Adrenal gland (tissue), 9 donors: ENCODE measurements at regions not wholly inside any gene's neighbourhood (a gene's known extent, or its start where the extent isn't known, plus 50 kb on each side); places are given as distances from the start of the nearest gene placed in this dataset.

Experiments
- DNase-seq, 7 donors: peaks; one replicate each; pipeline ENCODE4 v3.0.0-alpha.2; 2019 to 2020
- H3K27ac ChIP-seq, 5 donors: fragments of 200-600 bp; sonication (generic) in 4 of 5; 1 replicate in 3 of 5; 2 replicates in 2 of 5; pipeline versions ENCODE4 v1.5.1 to v1.8.0; 2016 to 2020; ENCODE audit warnings: mild to moderate bottlenecking in 1 of 5
- H3K27me3 ChIP-seq: fragments of 200-600 bp; 2 replicates; pipeline ENCODE4 v1.8.0; 2021
- H3K36me3 ChIP-seq, 2 donors: fragments of 200-600 bp; replicated peaks in 1 of 2; 1 replicate in 1 of 2; 2 replicates in 1 of 2; pipeline versions ENCODE4 v1.5.1 to v1.8.0; 2018 to 2022
- H3K4me1 ChIP-seq, 2 donors: fragments of 200-600 bp; replicated peaks in 1 of 2; 1 replicate in 1 of 2; 2 replicates in 1 of 2; pipeline versions ENCODE4 v1.5.1 to v1.8.0; 2018 to 2021
- H3K4me3 ChIP-seq, 4 donors: fragments of 200-600 bp; sonication (generic) in 3 of 4; one replicate each; pipeline ENCODE4 v1.5.1; 2016 to 2018
- H3K9me3 ChIP-seq, 3 donors: fragments of 200-600 bp; sonication (generic) in 1 of 3; replicated peaks in 1 of 3; 1 replicate in 2 of 3; 2 replicates in 1 of 3; pipeline versions ENCODE4 v1.5.1 to v1.8.0; 2016 to 2021
- POLR2A ChIP-seq, 2 donors: fragments of 450-650 bp; IDR thresholded peaks; one replicate each; pipeline ENCODE4 v1.6.1; 2017; ENCODE audit warnings: antibody characterized with exemption in 2 of 2, mild to moderate bottlenecking in 2 of 2, moderate library complexity in 1 of 2
- WGBS, 4 donors: extraction: QIAGEN DNeasy Blood & Tissue Kit in 2 of 4; methylation state at CpG; one replicate each; pipeline versions ENCODE4 v1.1.5 to v1.1.7; 2013 to 2017; 5-methylcytosine and 5-hydroxymethylcytosine counted together
- intact Hi-C, 2 donors: fragments of 100-400 bp; cut with DNase I; formaldehyde crosslinking; loops; one replicate each; pipeline versions ENCODE4 v1.14.1 to v1.15.0; 2022 to 2023
- TF ChIP-seq, protein P1 (sequence below), 6 experiments: fragments of 450-650 bp in 4 of 6; fragments of 200-600 bp in 2 of 6; sonication (generic) in 1 of 6; IDR thresholded peaks; 1 replicate in 5 of 6; 2 replicates in 1 of 6; pipeline versions ENCODE4 v1.5.1 to v1.8.0; 2016 to 2021; ENCODE audit warnings: antibody characterized with exemption in 6 of 6, mild to moderate bottlenecking in 2 of 6, moderate library complexity in 1 of 6
- donor health status: healthy with polysubstance abuse.
- donor health status: Bipolar disorder and iron deficiency.
- donor health status: DM: yes; HTN: yes; CAD: no.
- donor health status: DM: no; HTN: no; CAD: no.
- donor health status: DM: no; HTN: no; CAD: no.

- Histone ChIP-seq H3K36me3 (no peaks in the 10 kb centered on the region), H3K9me3 (no peaks in the 10 kb centered on the region), H3K4me3 (no peak overlapping the region), H3K4me1 (no peaks in the 10 kb centered on the region), H3K27me3 (no peaks in the 10 kb centered on the region), H3K27ac (no peak overlapping the region)
- 57 to 73% (median 64%) methylated on average over 3 of the region's 3 CpGs for WGBS, 4 donors
- TF ChIP-seq, protein P1, sequence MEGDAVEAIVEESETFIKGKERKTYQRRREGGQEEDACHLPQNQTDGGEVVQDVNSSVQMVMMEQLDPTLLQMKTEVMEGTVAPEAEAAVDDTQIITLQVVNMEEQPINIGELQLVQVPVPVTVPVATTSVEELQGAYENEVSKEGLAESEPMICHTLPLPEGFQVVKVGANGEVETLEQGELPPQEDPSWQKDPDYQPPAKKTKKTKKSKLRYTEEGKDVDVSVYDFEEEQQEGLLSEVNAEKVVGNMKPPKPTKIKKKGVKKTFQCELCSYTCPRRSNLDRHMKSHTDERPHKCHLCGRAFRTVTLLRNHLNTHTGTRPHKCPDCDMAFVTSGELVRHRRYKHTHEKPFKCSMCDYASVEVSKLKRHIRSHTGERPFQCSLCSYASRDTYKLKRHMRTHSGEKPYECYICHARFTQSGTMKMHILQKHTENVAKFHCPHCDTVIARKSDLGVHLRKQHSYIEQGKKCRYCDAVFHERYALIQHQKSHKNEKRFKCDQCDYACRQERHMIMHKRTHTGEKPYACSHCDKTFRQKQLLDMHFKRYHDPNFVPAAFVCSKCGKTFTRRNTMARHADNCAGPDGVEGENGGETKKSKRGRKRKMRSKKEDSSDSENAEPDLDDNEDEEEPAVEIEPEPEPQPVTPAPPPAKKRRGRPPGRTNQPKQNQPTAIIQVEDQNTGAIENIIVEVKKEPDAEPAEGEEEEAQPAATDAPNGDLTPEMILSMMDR (IDR thresholded peaks at IDR 0.05) = no peak
- TF ChIP-seq POLR2A (IDR thresholded peaks at IDR 0.05) = no peak
- intact Hi-C loops = no loop called here
- no peak for DNase-seq
Observed at GRCh38 chr9:1267141-1267570, 217.0 kb downstream of the DMRT2 start.

DNA sequence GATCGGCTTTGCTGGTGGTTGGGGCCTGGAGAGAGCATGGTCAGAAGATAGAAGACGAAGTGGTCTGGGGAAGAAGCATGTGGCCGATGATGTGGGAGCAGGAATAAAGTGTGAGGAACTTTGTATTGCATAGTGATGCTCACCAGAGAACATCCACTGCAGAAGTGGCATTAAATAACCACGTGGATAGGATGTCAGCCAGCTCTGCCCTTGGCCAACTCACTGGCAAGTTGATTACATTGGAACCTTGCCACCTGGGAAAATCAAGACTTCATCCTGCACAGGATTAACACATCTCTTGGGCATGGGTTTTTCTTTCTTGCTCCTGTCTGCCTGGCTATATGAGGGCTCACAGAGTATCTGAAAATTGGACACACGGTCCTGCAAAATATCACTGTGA, 217.4 kb downstream of the DMRT2 start:
- DNase-seq = no peak
- Histone ChIP-seq H3K36me3 (no peaks in the 10 kb centered on the region), H3K4me3 (no peak overlapping the region), H3K9me3 (no peaks in the 10 kb centered on the region), H3K27me3 (no peaks in the 10 kb centered on the region), H3K27ac (no peak overlapping the region), H3K4me1 (no peaks in the 10 kb centered on the region)
- WGBS, 4 donors = 67 to 79% (median 74%) methylated on average over 5 of the region's 5 CpGs
- no peak for TF ChIP-seq POLR2A (IDR thresholded peaks at IDR 0.05)
- intact Hi-C loops = no loop called here

- Histone ChIP-seq H3K4me3 (no peak overlapping the region), H3K27ac (no peak overlapping the region), H3K4me1 (no peaks in the 10 kb centered on the region), H3K27me3 (no peaks in the 10 kb centered on the region), H3K9me3 (no peaks in the 10 kb centered on the region), H3K36me3 (no peaks in the 10 kb centered on the region)
- WGBS, 4 donors = 35 to 46% (median 41%) methylated on average over 5 to 6 of the region's 6 CpGs
- TF ChIP-seq, protein P1 (IDR thresholded peaks at IDR 0.05) = no peak
- TF ChIP-seq POLR2A (IDR thresholded peaks at IDR 0.05) = no peak
- intact Hi-C loops = no loop called here
- DNase-seq = no peak
Observed at GRCh38 chr9:1269533-1270315, 219.6 kb downstream of the DMRT2 start.

GRCh38 chr9:1271367-1271766, 221.2 kb downstream of the DMRT2 start:
- H3K27ac ChIP-seq = no peak overlapping the region
- H3K27me3 ChIP-seq = no peaks in the 10 kb centered on the region
- DNase-seq = no peak
- H3K4me1 ChIP-seq = no peaks in the 10 kb centered on the region
- intact Hi-C loops = no loop called here
- 41 to 53% (median 51%) methylated on average over 2 of the region's 2 CpGs for WGBS, 4 donors
- no peak overlapping the region for H3K4me3 ChIP-seq
- no peaks in the 10 kb centered on the region for H3K36me3 ChIP-seq
- TF ChIP-seq, protein P1 (IDR thresholded peaks at IDR 0.05) = no peak
- TF ChIP-seq POLR2A (IDR thresholded peaks at IDR 0.05) = no peak
- no peaks in the 10 kb centered on the region for H3K9me3 ChIP-seq

DNA sequence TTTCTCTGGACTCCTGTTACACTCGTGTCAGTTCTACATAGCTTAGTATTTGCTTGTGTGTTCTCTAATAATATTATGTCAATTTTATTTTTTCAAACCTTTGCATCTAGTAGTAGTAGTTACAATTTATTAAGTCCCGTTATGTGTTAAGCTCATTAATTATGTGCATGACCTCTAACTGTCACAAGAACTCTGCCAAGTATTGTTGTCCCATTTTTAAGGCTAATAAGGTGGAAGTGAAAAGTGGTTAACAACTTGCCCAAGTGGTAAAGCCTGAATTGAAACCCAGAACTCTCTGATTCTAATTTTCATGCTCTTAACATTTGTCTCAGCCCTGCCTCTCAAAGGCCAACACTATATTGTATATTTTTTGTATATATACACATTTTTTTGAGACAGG, 221.6 kb downstream of the DMRT2 start:
- 44 to 67% (median 53%) methylated on average over 2 of the region's 2 CpGs for WGBS, 4 donors
- Histone ChIP-seq H3K4me1 (no peaks in the 10 kb centered on the region), H3K4me3 (no peak overlapping the region), H3K9me3 (no peaks in the 10 kb centered on the region), H3K27me3 (no peaks in the 10 kb centered on the region), H3K36me3 (no peaks in the 10 kb centered on the region), H3K27ac (no peak overlapping the region)
- TF ChIP-seq POLR2A (IDR thresholded peaks at IDR 0.05) = no peak
- TF ChIP-seq, protein P1 (IDR thresholded peaks at IDR 0.05) = no peak
- intact Hi-C loops = no loop called here
- DNase-seq = no peak
